Hypothalamus (tissue), 51 donors: ENCODE measurements at regions not wholly inside any gene's neighbourhood (a gene's known extent, or its start where the extent isn't known, plus 50 kb on each side); places are given as distances from the start of the nearest gene placed in this dataset.

Experiments used
- DNase-seq, 51 donors: peaks; one replicate each; lab custom pipeline; 2025; lab: John Stamatoyannopoulos, UW

DNA sequence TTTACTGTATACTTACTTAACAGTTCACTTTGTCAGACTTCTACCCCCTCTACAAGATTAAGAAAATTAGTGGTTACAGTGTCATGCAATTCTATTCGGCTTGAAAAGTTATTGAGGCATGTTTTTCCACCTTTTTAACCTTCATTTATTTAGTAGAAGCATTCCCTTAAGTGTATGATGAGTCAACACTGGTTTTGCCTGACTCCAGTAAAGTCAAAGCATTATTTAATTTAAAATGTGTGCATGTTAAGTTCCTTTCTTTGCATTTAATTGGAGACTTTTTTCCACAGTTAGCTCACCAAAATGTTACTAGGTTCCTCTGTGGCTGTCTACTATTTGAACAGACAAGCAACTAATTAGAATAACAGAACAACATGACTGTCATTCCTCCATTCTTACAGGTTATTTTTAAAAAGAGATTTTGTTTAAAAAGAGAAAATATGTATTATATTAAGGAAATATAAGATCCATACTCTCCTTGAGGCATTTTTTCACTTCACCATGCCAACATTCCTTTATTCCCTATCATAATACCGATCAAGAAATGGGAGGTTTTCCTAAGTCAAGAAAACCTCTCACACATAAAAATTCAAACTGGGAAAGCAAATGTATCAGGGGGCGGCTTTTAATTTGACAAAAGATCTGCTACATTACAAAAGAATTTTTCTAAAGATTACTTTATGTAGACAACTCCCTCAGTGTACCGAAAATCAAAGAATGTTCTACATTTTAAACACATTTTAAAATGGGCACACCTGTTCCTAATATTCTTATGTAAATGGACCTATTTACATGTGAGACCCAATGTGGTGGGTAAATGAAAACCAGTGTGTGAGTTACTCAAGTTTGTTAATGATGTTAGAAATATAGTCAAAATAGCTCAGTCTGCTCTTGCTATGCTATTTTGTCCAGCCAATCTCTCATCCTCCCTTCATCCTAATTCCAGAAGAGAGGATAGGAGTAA is 361.2 kb downstream of the UTRN start:
- DNase-seq, result peak in 1 of 51 donors; percentile 22

- DNase-seq, result no peak
These were observed 362.4 kb downstream of the UTRN start for GRCh38 chr6:144647406-144647964.

GRCh38 chr6:144647971-144648651 is 363.0 kb downstream of the UTRN start:
- no peak for DNase-seq

GRCh38 chr6:144649085-144649484 is 363.9 kb downstream of the UTRN start:
- DNase-seq, result no peak

GRCh38 chr6:144651234-144651633 is 366.1 kb downstream of the UTRN start:
- no peak for DNase-seq

DNA sequence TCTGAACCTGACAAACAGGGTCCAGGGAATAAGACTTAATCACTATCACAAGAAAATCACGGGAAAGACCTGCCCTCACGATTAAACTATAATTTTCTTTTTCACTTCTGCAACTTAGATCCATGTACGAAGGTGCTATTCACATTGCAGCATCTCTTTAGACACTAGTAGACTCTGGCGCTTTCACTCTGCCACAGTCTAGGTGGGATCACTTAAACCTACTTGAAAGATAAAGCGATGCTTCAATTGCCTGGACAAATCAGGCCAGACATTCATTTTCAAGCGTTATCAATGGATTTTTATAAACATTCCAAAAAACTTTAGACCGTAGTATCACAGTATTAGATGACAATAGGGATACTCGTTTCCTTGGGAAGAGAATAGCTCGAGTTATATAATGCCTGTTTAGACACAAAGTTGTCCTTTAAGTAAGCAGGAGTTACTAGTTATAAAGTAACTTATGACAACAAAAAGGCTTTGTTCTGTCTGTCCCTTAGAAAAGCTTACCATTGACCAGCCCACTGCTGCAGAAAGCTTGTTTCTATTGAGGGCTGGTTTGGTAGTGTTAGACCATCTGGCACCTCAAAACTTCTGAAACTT is 367.3 kb downstream of the UTRN start:
- no peak for DNase-seq

DNA sequence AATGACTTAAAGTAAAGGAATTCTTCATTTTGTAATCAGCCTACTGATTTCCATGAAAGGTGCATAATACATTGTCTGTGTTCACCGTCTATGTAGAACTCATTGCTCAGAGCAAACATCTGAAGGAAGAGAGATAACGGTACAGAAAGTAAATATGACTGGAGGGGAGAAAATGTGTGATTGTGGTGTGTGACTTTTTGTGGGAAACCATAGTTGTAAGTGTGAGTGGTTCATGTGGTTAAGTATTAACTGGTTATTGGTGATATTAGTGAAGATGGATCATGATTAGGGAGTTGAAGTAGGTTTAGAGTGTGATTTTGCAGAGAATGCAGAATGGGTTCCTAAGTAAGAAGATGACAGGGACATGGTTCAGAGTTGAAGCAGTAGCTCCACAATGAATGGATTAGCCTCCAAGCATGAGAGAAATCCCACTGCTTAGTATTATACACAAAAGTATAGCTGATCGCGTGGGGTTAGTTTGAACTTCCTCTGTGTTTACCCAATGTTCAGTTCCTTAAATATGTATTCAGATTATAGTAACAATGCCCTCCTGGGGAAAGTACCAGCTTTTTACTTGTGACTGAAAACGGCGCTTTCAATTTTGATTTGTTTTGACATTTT is 368.9 kb downstream of the UTRN start:
- no peak for DNase-seq

GRCh38 chr6:144654506-144654905 is 369.4 kb downstream of the UTRN start:
- no peak for DNase-seq

DNA sequence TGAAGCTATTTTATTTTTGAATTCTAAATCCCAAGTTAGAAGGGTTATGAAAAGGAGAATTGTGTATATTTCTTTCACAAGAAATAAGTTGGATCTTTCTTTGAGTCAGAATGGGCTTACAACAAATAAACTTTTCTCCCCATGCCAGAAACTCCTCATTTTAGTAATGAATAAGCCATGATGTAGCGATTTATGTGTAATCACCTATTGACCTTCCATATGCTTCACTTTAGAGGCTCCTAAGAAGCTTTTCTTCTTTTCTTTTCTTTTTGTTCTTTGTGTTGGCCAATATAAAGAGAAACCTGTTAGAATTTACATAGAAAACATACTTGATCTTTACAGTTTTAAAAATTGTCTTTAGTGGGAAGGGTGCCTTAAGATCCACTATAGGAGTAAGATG is 370.2 kb downstream of the UTRN start:
- DNase-seq, result no peak

DNA sequence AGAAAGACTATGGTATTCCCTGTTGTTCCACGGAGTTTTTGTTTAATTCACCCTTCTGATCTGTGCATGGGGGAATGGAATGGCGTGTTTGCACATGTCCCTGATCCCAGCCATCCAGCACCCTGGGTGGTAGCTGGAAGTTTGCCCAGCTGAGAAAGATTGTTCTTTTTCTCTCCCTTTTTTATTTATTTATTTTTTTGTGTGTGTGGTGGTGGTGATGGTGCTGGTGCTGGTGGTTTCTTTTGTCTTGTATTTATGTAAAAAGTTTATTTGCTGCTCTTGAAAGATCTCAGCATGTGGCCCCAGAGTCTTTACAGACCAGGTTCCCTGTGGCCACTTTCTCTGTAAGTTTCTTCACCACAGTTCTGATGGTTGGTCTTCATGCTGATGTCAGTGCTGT is 372.6 kb downstream of the UTRN start:
- DNase-seq, result no peak

- DNase-seq, result peak in 23 of 51 donors; percentile 1 to 52 (median 14)
These were observed 374.4 kb downstream of the UTRN start for GRCh38 chr6:144659202-144660182.

DNA sequence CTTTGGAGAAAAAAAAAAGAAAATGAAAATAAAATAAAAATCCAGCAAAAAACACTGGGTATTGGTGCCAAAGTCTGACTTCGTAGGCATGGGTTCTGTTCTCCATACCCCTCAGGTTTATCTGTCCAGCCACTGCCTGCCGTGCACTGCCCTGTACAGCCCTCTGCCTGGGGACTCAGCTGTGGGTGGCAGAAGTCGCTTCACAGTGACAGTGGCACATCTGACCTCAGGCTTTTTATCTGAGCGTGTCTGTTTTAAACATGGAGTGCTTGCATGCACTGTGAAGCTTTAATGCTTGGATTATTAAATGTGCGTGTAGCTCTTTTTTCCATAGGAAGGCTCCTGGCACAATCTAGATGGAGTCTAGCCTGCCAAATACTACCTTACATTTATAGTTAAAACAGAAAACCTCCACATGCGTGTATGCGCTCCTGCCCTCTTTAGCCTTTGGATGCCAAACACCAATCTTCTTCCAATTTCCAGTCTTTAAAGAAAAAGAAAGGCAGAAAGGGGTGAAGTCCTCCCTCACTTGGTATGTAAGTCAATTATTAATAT is 375.5 kb downstream of the UTRN start:
- peak in 1 of 51 donors; percentile 3 for DNase-seq

GRCh38 chr6:144661116-144661806 is 376.1 kb downstream of the UTRN start:
- no peak for DNase-seq

DNA sequence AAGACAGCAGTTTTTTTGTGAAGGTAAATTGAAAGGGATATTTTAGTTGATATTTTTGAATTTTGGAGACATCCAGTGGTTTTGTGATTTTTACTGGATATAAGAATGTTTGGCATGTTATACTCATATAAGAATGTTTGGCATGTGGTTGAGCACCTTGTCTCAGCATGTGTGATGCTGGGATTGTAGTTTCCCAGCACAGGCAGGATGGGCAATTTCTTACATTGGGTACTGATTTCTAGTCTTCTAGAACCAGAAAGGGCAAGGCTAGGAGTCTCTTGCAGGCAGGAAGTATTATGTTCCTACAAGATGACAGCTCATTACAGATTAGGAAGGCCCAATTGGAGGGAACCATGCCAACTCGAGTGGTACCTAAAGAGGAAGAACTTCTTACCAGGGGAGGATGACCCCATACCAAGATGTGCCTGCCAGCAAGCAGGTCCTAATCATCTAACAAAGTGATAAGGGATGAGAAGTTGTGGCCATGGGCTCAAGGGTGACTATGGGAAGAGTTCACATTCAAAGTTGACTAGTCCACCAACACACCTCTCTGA is 377.8 kb downstream of the UTRN start:
- no peak for DNase-seq

- DNase-seq, result no peak
These were observed 379.1 kb downstream of the UTRN start for GRCh38 chr6:144664281-144664680.

- no peak for DNase-seq
These were observed 379.8 kb downstream of the UTRN start for GRCh38 chr6:144664947-144665346.

GRCh38 chr6:144665932-144666450 is 380.9 kb downstream of the UTRN start:
- no peak for DNase-seq

- DNase-seq, result no peak
These were observed 381.6 kb downstream of the UTRN start for GRCh38 chr6:144666781-144667180.
